Body of pancreas (tissue), 4 donors: ENCODE measurements at regions not wholly inside any gene's neighbourhood (a gene's known extent, or its start where the extent isn't known, plus 50 kb on each side); places are given as distances from the start of the nearest gene placed in this dataset.

ENCODE experiments used
- ATAC-seq: fragments of 150-250 bp; one replicate; pipeline ENCODE4 v1.9.1; 2016
- DNase-seq, 4 donors: peaks; one replicate each; pipeline ENCODE4 v3.0.0-alpha.2; 2019
- H3K27ac ChIP-seq, 4 donors: fragments of 200-600 bp; sonication (generic); 1 replicate in 3 of 4; 2 replicates in 1 of 4; pipeline versions ENCODE4 v1.5.1 to v1.6.1; 2016 to 2019; ENCODE audit warnings: mild to moderate bottlenecking in 1 of 4, mixed read lengths in 1 of 4, moderate library complexity in 1 of 4
- H3K27me3 ChIP-seq, 2 donors: fragments of 200-600 bp; sonication (generic); one replicate each; pipeline ENCODE4 v1.6.0; 2016; ENCODE audit warnings: mild to moderate bottlenecking in 1 of 2
- H3K36me3 ChIP-seq, 2 donors: fragments of 200-600 bp; sonication (generic); replicated peaks in 1 of 2; 2 replicates each; pipeline ENCODE4 v1.5.1; 2016; ENCODE audit warnings: low read depth in 2 of 2; ENCODE audit not compliant: insufficient read depth in 1 of 2
- H3K4me1 ChIP-seq: fragments of 200-600 bp; sonication (generic); one replicate; pipeline ENCODE4 v1.6.0; 2016
- H3K4me3 ChIP-seq, 2 donors: fragments of 200-600 bp; sonication (generic); 1 replicate in 1 of 2; 2 replicates in 1 of 2; pipeline ENCODE4 v1.5.1; 2016 to 2019
- H3K9me3 ChIP-seq, 3 donors: fragments of 200-600 bp; sonication (generic); 1 replicate in 2 of 3; 2 replicates in 1 of 3; pipeline ENCODE4 v1.5.1; 2016
- CTCF ChIP-seq, 7 experiments: fragments of 450-650 bp in 4 of 7; fragments of 200-600 bp in 3 of 7; sonication (generic) in 3 of 7; IDR thresholded peaks; one replicate each; pipeline ENCODE4 v1.5.1; 2016 to 2019; ENCODE audit warnings: antibody characterized with exemption in 7 of 7
- POLR2A ChIP-seq, 3 donors: fragments of 450-650 bp; IDR thresholded peaks; one replicate each; pipeline ENCODE4 v1.6.1; 2016; ENCODE audit warnings: antibody characterized with exemption in 3 of 3, mild to moderate bottlenecking in 2 of 3
- WGBS, 2 donors: methylation state at CpG; one replicate each; pipeline ENCODE4 v1.1.5; 2017; 5-methylcytosine and 5-hydroxymethylcytosine counted together
- intact Hi-C: fragments of 100-400 bp; cut with DNase I; formaldehyde crosslinking; loops from one replicate; pipeline ENCODE4 v1.15.1; 2023

- intact Hi-C loops: no loop called here
- Histone ChIP-seq H3K27ac (no peak overlapping the region), H3K36me3 (no peaks in the 10 kb centered on the region), H3K4me1 (no peaks in the 10 kb centered on the region), H3K27me3 (no peaks in the 10 kb centered on the region), H3K9me3 (no peaks in the 10 kb centered on the region), H3K4me3 (no peak overlapping the region)
- TF ChIP-seq POLR2A (IDR thresholded peaks at IDR 0.05): no peak
- TF ChIP-seq CTCF (IDR thresholded peaks at IDR 0.05): no peak
- 68 to 72% methylated on average over 2 of the region's 2 CpGs for WGBS, 2 donors
- ATAC-seq (no peak), DNase-seq (no peak)
Observed at GRCh38 chr1:104884939-104885338, 1135.2 kb downstream of the AMY1C start.

- Histone ChIP-seq H3K4me3 (no peak overlapping the region), H3K27ac (no peak overlapping the region), H3K27me3 (no peaks in the 10 kb centered on the region), H3K9me3 (no peaks in the 10 kb centered on the region), H3K36me3 (no peaks in the 10 kb centered on the region), H3K4me1 (no peaks in the 10 kb centered on the region)
- TF ChIP-seq POLR2A (IDR thresholded peaks at IDR 0.05): no peak
- TF ChIP-seq CTCF (IDR thresholded peaks at IDR 0.05): no peak
- ATAC-seq (no peak), DNase-seq (no peak)
- WGBS, 2 donors: 55 to 62% methylated on average over 3 of the region's 3 CpGs
- intact Hi-C loops: no loop called here
Observed at GRCh38 chr1:104905322-104905721, 1155.6 kb downstream of the AMY1C start.

GRCh38 chr1:104906141-104906540, 1156.4 kb downstream of the AMY1C start:
- intact Hi-C loops: no loop called here
- 31% methylated on average over 2 of the region's 2 CpGs for WGBS, 2 donors
- Histone ChIP-seq H3K27me3 (no peaks in the 10 kb centered on the region), H3K9me3 (no peaks in the 10 kb centered on the region), H3K36me3 (no peaks in the 10 kb centered on the region), H3K4me3 (no peak overlapping the region), H3K27ac (no peak overlapping the region), H3K4me1 (no peaks in the 10 kb centered on the region)
- TF ChIP-seq POLR2A (IDR thresholded peaks at IDR 0.05): no peak
- no peak for TF ChIP-seq CTCF (IDR thresholded peaks at IDR 0.05)
- ATAC-seq (no peak), DNase-seq (no peak)

- Histone ChIP-seq H3K27me3 (no peaks in the 10 kb centered on the region), H3K4me3 (no peak overlapping the region), H3K27ac (no peak overlapping the region), H3K36me3 (no peaks in the 10 kb centered on the region), H3K4me1 (no peaks in the 10 kb centered on the region), H3K9me3 (no peaks in the 10 kb centered on the region)
- ATAC-seq (no peak), DNase-seq (no peak)
- no peak for TF ChIP-seq POLR2A (IDR thresholded peaks at IDR 0.05)
- intact Hi-C loops: no loop called here
- 67 to 69% methylated on average over 1 of the region's 1 CpG for WGBS, 2 donors
Observed at GRCh38 chr1:104919188-104919587, 1169.5 kb downstream of the AMY1C start.

- H3K4me3 ChIP-seq: no peak overlapping the region
- H3K9me3 ChIP-seq: no peaks in the 10 kb centered on the region
- no peak overlapping the region for H3K27ac ChIP-seq
- H3K4me1 ChIP-seq: no peaks in the 10 kb centered on the region
- no peaks in the 10 kb centered on the region for H3K27me3 ChIP-seq
- ATAC-seq (no peak), DNase-seq (no peak)
- TF ChIP-seq CTCF (IDR thresholded peaks at IDR 0.05): no peak
- no peak for TF ChIP-seq POLR2A (IDR thresholded peaks at IDR 0.05)
- H3K36me3 ChIP-seq: no peaks in the 10 kb centered on the region
- intact Hi-C loops: no loop called here
Observed at GRCh38 chr1:104921525-104921924, 1171.8 kb downstream of the AMY1C start.
